GM12892 (cell line): ENCODE measurements at regions not wholly inside any gene's neighbourhood (a gene's known extent, or its start where the extent isn't known, plus 50 kb on each side); places are given as distances from the start of the nearest gene placed in this dataset.

Experiments used
- POLR2A ChIP-seq: IDR thresholded peaks from 2 replicates; pipeline ENCODE4 v1.6.1; 2011; ENCODE audit warnings: low read depth, low read length, control low read depth
- POLR2AphosphoS5 ChIP-seq: IDR thresholded peaks from 2 replicates; pipeline ENCODE4 v1.6.1; 2011; ENCODE audit warnings: low read depth, low read length, control low read depth

GRCh38 chr7:48822138-48822537 is 102.2 kb upstream of the CDC14C start:
- TF ChIP-seq POLR2A: no peak
- no peak for TF ChIP-seq POLR2AphosphoS5
